CD8-positive, alpha-beta memory T cell (primary cell): ENCODE measurements at regions not wholly inside any gene's neighbourhood (a gene's known extent, or its start where the extent isn't known, plus 50 kb on each side); places are given as distances from the start of the nearest gene placed in this dataset.

Experiments
- CTCF ChIA-PET: fragments of 350-600 bp; sonication (Branson Sonifier 250); formaldehyde crosslinking; loops from one replicate; lab custom pipeline; 2021; ENCODE audit warnings: antibody characterized with exemption; lab: Charles Lee
- POLR2A ChIA-PET: fragments of 350-600 bp; sonication (Branson Sonifier 250); formaldehyde crosslinking; loops from one replicate; lab custom pipeline; 2021; ENCODE audit warnings: antibody characterized with exemption; lab: Charles Lee
- DNase-seq, 5 donors: peaks; one replicate each; pipeline versions ENCODE4 v3.0.0 to v3.0.0-alpha.2; 2020 to 2022; ENCODE audit warnings: mixed read lengths in 1 of 5
- H3K27ac ChIP-seq: one replicate; pipeline ENCODE4 v1.7.0; 2013; ENCODE audit warnings: low read depth, mild to moderate bottlenecking, low read length, moderate library complexity
- H3K27me3 ChIP-seq: 2 replicates; pipeline ENCODE4 v1.7.0; 2013; ENCODE audit warnings: low read length, mild to moderate bottlenecking; ENCODE audit not compliant: insufficient read depth, poor library complexity, severe bottlenecking
- H3K36me3 ChIP-seq: 2 replicates; pipeline ENCODE4 v1.7.0; 2013; ENCODE audit warnings: mild to moderate bottlenecking, low read length, moderate library complexity; ENCODE audit not compliant: insufficient read depth
- H3K4me1 ChIP-seq: 2 replicates; pipeline ENCODE4 v1.7.0; 2013; ENCODE audit warnings: mild to moderate bottlenecking, low read length, moderate library complexity; ENCODE audit not compliant: insufficient read depth
- H3K4me3 ChIP-seq: 2 replicates; pipeline ENCODE4 v1.7.0; 2013; ENCODE audit warnings: mild to moderate bottlenecking, low read length
- H3K9me3 ChIP-seq: 2 replicates; pipeline ENCODE4 v1.7.0; 2013; ENCODE audit warnings: mild to moderate bottlenecking, low read length
- H3K27ac Mint-ChIP-seq, 8 donors: one replicate each; pipeline ENCODE4 v1.8.0; 2020 to 2021; ENCODE audit warnings: mixed read lengths in 8 of 8, mild to moderate bottlenecking in 6 of 8, inconsistent platforms in 3 of 8, moderate library complexity in 3 of 8
- H3K27me3 Mint-ChIP-seq, 2 donors: one replicate each; pipeline ENCODE4 v1.8.0; 2020 to 2021; ENCODE audit warnings: mixed read lengths in 2 of 2, mild to moderate bottlenecking in 1 of 2, moderate library complexity in 1 of 2
- H3K36me3 Mint-ChIP-seq, 3 donors: one replicate each; pipeline ENCODE4 v1.8.0; 2020 to 2021; ENCODE audit warnings: mixed read lengths in 3 of 3, inconsistent platforms in 1 of 3, mild to moderate bottlenecking in 1 of 3
- H3K4me1 Mint-ChIP-seq, 3 donors: one replicate each; pipeline ENCODE4 v1.8.0; 2020 to 2021; ENCODE audit warnings: mixed read lengths in 3 of 3, inconsistent platforms in 1 of 3, mild to moderate bottlenecking in 1 of 3
- H3K4me3 Mint-ChIP-seq, 7 donors: one replicate each; pipeline ENCODE4 v1.8.0; 2020 to 2021; ENCODE audit warnings: mixed read lengths in 7 of 7, mild to moderate bottlenecking in 6 of 7, moderate library complexity in 4 of 7, inconsistent platforms in 2 of 7
- H3K9me3 Mint-ChIP-seq, 5 donors: one replicate each; pipeline ENCODE4 v1.8.0; 2020 to 2022; ENCODE audit warnings: mixed read lengths in 5 of 5, mild to moderate bottlenecking in 3 of 5, moderate library complexity in 2 of 5, inconsistent platforms in 1 of 5

GRCh38 chr21:31493350-31493880 is 149.4 kb upstream of the TIAM1 start:
- no peak overlapping the region for H3K27ac ChIP-seq
- H3K4me3 Mint-ChIP-seq = no peak overlapping the region
- no peaks in the 10 kb centered on the region for H3K36me3 Mint-ChIP-seq

GRCh38 chr21:31491617-31492016 is 147.6 kb upstream of the TIAM1 start:
- Mint-ChIP-seq H3K9me3 (peaks cover 0 to 2% (median 0%) of the 10 kb centered on the region in 5 donors), H3K36me3 (peaks cover 0 to 2% (median 0%) of the 10 kb centered on the region in 3 donors), H3K27ac (no peak overlapping the region), H3K4me1 (no peaks in the 10 kb centered on the region), H3K4me3 (no peak overlapping the region), H3K27me3 (no peaks in the 10 kb centered on the region)
- ChIA-PET CTCF (no interaction called here), POLR2A (no interaction called here)
- Histone ChIP-seq H3K4me3 (no peak overlapping the region), H3K27ac (no peak overlapping the region), H3K36me3 (no peaks in the 10 kb centered on the region), H3K4me1 (no peaks in the 10 kb centered on the region), H3K9me3 (no peaks in the 10 kb centered on the region), H3K27me3 (no peaks in the 10 kb centered on the region)
- no peak for DNase-seq

More at GRCh38 chr21:31493350-31493880, 149.4 kb upstream of the TIAM1 start:
- H3K27me3 ChIP-seq = no peaks in the 10 kb centered on the region
- Mint-ChIP-seq H3K27me3 (no peaks in the 10 kb centered on the region), H3K27ac (peak overlapping the region in 1 of 8 donors; percentile 25), H3K9me3 (peaks cover 0 to 3% (median 0%) of the 10 kb centered on the region in 5 donors), H3K4me1 (no peaks in the 10 kb centered on the region)
- no peaks in the 10 kb centered on the region for H3K9me3 ChIP-seq
- no peak for DNase-seq
- ChIA-PET CTCF (interaction anchor here (1.4 kb wide), 1 partner anchor 11 kb away, joined by 4 read pairs; no protein-coding TSS in a partner anchor), POLR2A (no interaction called here)
- H3K36me3 ChIP-seq = no peaks in the 10 kb centered on the region
- no peak overlapping the region for H3K4me3 ChIP-seq
- H3K4me1 ChIP-seq = no peaks in the 10 kb centered on the region

DNA sequence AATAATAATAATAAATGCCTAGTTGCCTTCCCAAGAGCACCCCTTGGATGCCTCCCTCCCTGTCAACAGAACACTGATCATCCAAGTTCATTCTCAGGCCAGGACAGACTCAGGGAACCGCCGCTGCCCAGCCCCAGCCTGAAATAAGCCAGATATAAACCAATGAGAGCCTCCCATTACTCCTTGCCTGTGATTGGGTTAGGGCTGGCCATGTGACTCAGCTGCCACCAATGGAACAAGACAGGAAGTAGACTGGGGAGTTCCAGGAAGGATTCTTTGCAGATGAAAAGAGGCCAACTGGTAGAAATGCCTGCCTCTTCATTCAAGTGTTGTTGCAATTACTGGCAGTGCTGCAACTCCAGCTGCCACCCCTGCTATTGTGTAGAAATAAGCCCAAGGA is 146.4 kb upstream of the TIAM1 start:
- no peaks in the 10 kb centered on the region for H3K36me3 ChIP-seq
- no peaks in the 10 kb centered on the region for H3K9me3 ChIP-seq
- Mint-ChIP-seq H3K4me1 (no peaks in the 10 kb centered on the region), H3K4me3 (no peak overlapping the region), H3K36me3 (peaks cover 0 to 4% (median 2%) of the 10 kb centered on the region in 3 donors), H3K9me3 (peaks cover 0 to 8% (median 3%) of the 10 kb centered on the region in 5 donors), H3K27me3 (no peaks in the 10 kb centered on the region), H3K27ac (no peak overlapping the region)
- H3K27ac ChIP-seq = no peak overlapping the region
- H3K4me3 ChIP-seq = no peak overlapping the region
- POLR2A ChIA-PET = no interaction called here
- H3K27me3 ChIP-seq = no peaks in the 10 kb centered on the region
- DNase-seq = no peak
- CTCF ChIA-PET = no interaction called here
- H3K4me1 ChIP-seq = no peaks in the 10 kb centered on the region

GRCh38 chr21:31489726-31490125 is 145.7 kb upstream of the TIAM1 start:
- CTCF ChIA-PET = no interaction called here
- no peak for DNase-seq
- POLR2A ChIA-PET = no interaction called here
- Mint-ChIP-seq H3K36me3 (peaks cover 0 to 11% (median 2%) of the 10 kb centered on the region in 3 donors), H3K27me3 (peaks cover 0 to 2% of the 10 kb centered on the region in 2 donors), H3K4me1 (no peaks in the 10 kb centered on the region), H3K9me3 (peaks cover 0 to 15% (median 8%) of the 10 kb centered on the region in 5 donors), H3K27ac (peak overlapping the region in 1 of 8 donors; percentile 22), H3K4me3 (no peak overlapping the region)
- Histone ChIP-seq H3K9me3 (no peaks in the 10 kb centered on the region), H3K36me3 (no peaks in the 10 kb centered on the region), H3K4me1 (no peaks in the 10 kb centered on the region), H3K27me3 (no peaks in the 10 kb centered on the region), H3K27ac (no peak overlapping the region), H3K4me3 (no peak overlapping the region)

- Histone ChIP-seq H3K27me3 (no peaks in the 10 kb centered on the region), H3K27ac (no peak overlapping the region), H3K36me3 (no peaks in the 10 kb centered on the region), H3K4me1 (no peaks in the 10 kb centered on the region), H3K4me3 (no peak overlapping the region), H3K9me3 (no peaks in the 10 kb centered on the region)
- POLR2A ChIA-PET = no interaction called here
- Mint-ChIP-seq H3K4me3 (no peak overlapping the region), H3K27me3 (peaks cover 0 to 3% of the 10 kb centered on the region in 2 donors), H3K36me3 (peaks cover 0 to 11% (median 2%) of the 10 kb centered on the region in 3 donors), H3K9me3 (peaks cover 0 to 16% (median 9%) of the 10 kb centered on the region in 5 donors), H3K27ac (no peak overlapping the region), H3K4me1 (no peaks in the 10 kb centered on the region)
- no peak for DNase-seq
- CTCF ChIA-PET = no interaction called here
Measured at GRCh38 chr21:31489014-31489413, 145.0 kb upstream of the TIAM1 start.

GRCh38 chr21:31484219-31484618 is 140.2 kb upstream of the TIAM1 start:
- H3K27me3 ChIP-seq = no peaks in the 10 kb centered on the region
- peak overlapping the region in 1 of 8 donors; percentile 68 for H3K27ac Mint-ChIP-seq
- DNase-seq = no peak
- H3K27ac ChIP-seq = no peak overlapping the region
- H3K4me3 ChIP-seq = no peak overlapping the region
- H3K4me1 ChIP-seq = no peaks in the 10 kb centered on the region
- H3K36me3 Mint-ChIP-seq = peaks cover 0 to 11% (median 2%) of the 10 kb centered on the region in 3 donors
- CTCF ChIA-PET = no interaction called here
- H3K27me3 Mint-ChIP-seq = peaks cover 0 to 8% of the 10 kb centered on the region in 2 donors
- POLR2A ChIA-PET = no interaction called here
- H3K9me3 ChIP-seq = no peaks in the 10 kb centered on the region
- H3K4me1 Mint-ChIP-seq = no peaks in the 10 kb centered on the region
- peaks cover 4 to 19% (median 16%) of the 10 kb centered on the region in 5 donors for H3K9me3 Mint-ChIP-seq
- no peak overlapping the region for H3K4me3 Mint-ChIP-seq
- no peaks in the 10 kb centered on the region for H3K36me3 ChIP-seq

- Mint-ChIP-seq H3K36me3 (peaks cover 0 to 11% (median 0%) of the 10 kb centered on the region in 3 donors), H3K9me3 (peaks cover 4 to 19% (median 16%) of the 10 kb centered on the region in 5 donors), H3K4me3 (no peak overlapping the region), H3K27ac (no peak overlapping the region), H3K27me3 (peaks cover 0 to 8% of the 10 kb centered on the region in 2 donors), H3K4me1 (no peaks in the 10 kb centered on the region)
- no peak overlapping the region for H3K4me3 ChIP-seq
- ChIA-PET CTCF (no interaction called here), POLR2A (no interaction called here)
- H3K27ac ChIP-seq = no peak overlapping the region
- H3K36me3 ChIP-seq = no peaks in the 10 kb centered on the region
- no peaks in the 10 kb centered on the region for H3K9me3 ChIP-seq
- DNase-seq = no peak
- no peaks in the 10 kb centered on the region for H3K27me3 ChIP-seq
- H3K4me1 ChIP-seq = no peaks in the 10 kb centered on the region
Measured at GRCh38 chr21:31483146-31483545, 139.1 kb upstream of the TIAM1 start.

DNA sequence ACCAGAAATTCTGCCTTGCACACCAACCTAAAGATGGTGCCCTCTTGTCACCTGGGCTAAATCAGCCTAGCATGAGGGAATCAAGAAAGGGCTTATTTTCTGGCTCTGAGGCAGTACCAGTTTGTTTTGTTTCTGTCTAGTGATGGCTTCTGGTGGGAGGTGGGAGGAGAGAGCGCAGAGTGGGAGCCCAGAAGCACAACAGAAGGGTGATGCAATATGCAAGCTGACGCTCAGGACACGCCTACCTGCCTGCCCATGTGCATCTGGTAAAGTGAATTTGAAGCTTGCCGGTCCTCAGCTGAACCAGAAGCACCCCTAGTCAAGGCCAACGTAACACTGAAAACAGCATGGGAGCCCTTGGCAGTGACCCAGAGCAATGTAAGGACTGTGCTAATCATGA is 138.4 kb upstream of the TIAM1 start:
- Histone ChIP-seq H3K36me3 (no peaks in the 10 kb centered on the region), H3K4me1 (no peaks in the 10 kb centered on the region), H3K4me3 (no peak overlapping the region), H3K27ac (no peak overlapping the region), H3K27me3 (no peaks in the 10 kb centered on the region), H3K9me3 (no peaks in the 10 kb centered on the region)
- H3K27me3 Mint-ChIP-seq = peaks cover 0 to 8% of the 10 kb centered on the region in 2 donors
- no peaks in the 10 kb centered on the region for H3K4me1 Mint-ChIP-seq
- H3K36me3 Mint-ChIP-seq = peaks cover 0 to 11% (median 0%) of the 10 kb centered on the region in 3 donors
- ChIA-PET CTCF (no interaction called here), POLR2A (no interaction called here)
- DNase-seq = no peak
- H3K9me3 Mint-ChIP-seq = peaks cover 4 to 19% (median 16%) of the 10 kb centered on the region in 5 donors
- no peak overlapping the region for H3K27ac Mint-ChIP-seq
- H3K4me3 Mint-ChIP-seq = no peak overlapping the region
